GM12801 (cell line): ENCODE measurements at regions not wholly inside any gene's neighbourhood (a gene's known extent, or its start where the extent isn't known, plus 50 kb on each side); places are given as distances from the start of the nearest gene placed in this dataset.

ENCODE experiments used
- CTCF ChIP-seq: IDR thresholded peaks from one replicate; pipeline ENCODE4 v1.5.1; 2011; ENCODE audit warnings: control low read depth; ENCODE audit not compliant: insufficient read length; ENCODE audit errors: extremely low read depth

- TF ChIP-seq CTCF, result no peak
Observed at GRCh38 chr10:83734278-83734677, 405.0 kb upstream of the GHITM start.

GRCh38 chr10:83736008-83736407 is 403.3 kb upstream of the GHITM start:
- TF ChIP-seq CTCF, result no peak

- no peak for TF ChIP-seq CTCF
Observed at GRCh38 chr10:83750604-83751003, 388.7 kb upstream of the GHITM start.

GRCh38 chr10:83753490-83753889 is 385.8 kb upstream of the GHITM start:
- TF ChIP-seq CTCF, result no peak

GRCh38 chr10:83754857-83755256 is 384.5 kb upstream of the GHITM start:
- TF ChIP-seq CTCF, result no peak

GRCh38 chr10:83760142-83760541 is 379.2 kb upstream of the GHITM start:
- no peak for TF ChIP-seq CTCF

GRCh38 chr10:83764666-83765065 is 374.6 kb upstream of the GHITM start:
- TF ChIP-seq CTCF, result no peak

- TF ChIP-seq CTCF, result no peak
Observed at GRCh38 chr10:83765731-83766130, 373.6 kb upstream of the GHITM start.
